Peyer's patch (tissue), 4 donors: ENCODE measurements at regions not wholly inside any gene's neighbourhood (a gene's known extent, or its start where the extent isn't known, plus 50 kb on each side); places are given as distances from the start of the nearest gene placed in this dataset.

Experiments
- CTCF ChIP-seq, 6 experiments: fragments of 450-650 bp in 4 of 6; fragments of 200-600 bp in 2 of 6; sonication (generic) in 1 of 6; IDR thresholded peaks; one replicate each; pipeline ENCODE4 v1.5.1; 2017 to 2019; ENCODE audit warnings: antibody characterized with exemption in 6 of 6, mild to moderate bottlenecking in 3 of 6, moderate library complexity in 1 of 6
- POLR2A ChIP-seq, 2 donors: fragments of 450-650 bp; IDR thresholded peaks; one replicate each; pipeline ENCODE4 v1.5.1; 2017; ENCODE audit warnings: antibody characterized with exemption in 2 of 2, mild to moderate bottlenecking in 2 of 2, moderate library complexity in 2 of 2

- TF ChIP-seq CTCF (IDR thresholded peaks at IDR 0.05) (no peak), POLR2A (IDR thresholded peaks at IDR 0.05) (no peak)
Measured at GRCh38 chr3:182122779-182123178, 411.1 kb downstream of the SOX2 start.
